SJSA1 (cell line): ENCODE measurements at regions not wholly inside any gene's neighbourhood (a gene's known extent, or its start where the extent isn't known, plus 50 kb on each side); places are given as distances from the start of the nearest gene placed in this dataset.

ENCODE experiments used
- DNase-seq, 2 experiments: peaks; one replicate each; pipeline ENCODE4 v3.0.0-alpha.2; 2015 to 2020; ENCODE audit warnings: low spot score in 2 of 2, low read depth in 1 of 2
- H3K27ac ChIP-seq: fragments of 250-450 bp; sonication (Bioruptor Pico); 2 replicates; pipeline ENCODE4 v1.5.1; 2020; ENCODE audit warnings: mild to moderate bottlenecking, moderate library complexity
- H3K27me3 ChIP-seq: fragments of 250-450 bp; sonication (Bioruptor Pico); replicated peaks from 2 replicates; pipeline ENCODE4 v1.5.1; 2020; ENCODE audit warnings: mild to moderate bottlenecking, moderate library complexity
- H3K36me3 ChIP-seq: fragments of 250-450 bp; sonication (Bioruptor Pico); 2 replicates; pipeline ENCODE4 v1.5.1; 2020; ENCODE audit warnings: mild to moderate bottlenecking
- H3K4me1 ChIP-seq: fragments of 250-450 bp; sonication (Bioruptor Pico); replicated peaks from 2 replicates; pipeline ENCODE4 v1.6.1; 2021; ENCODE audit warnings: mild to moderate bottlenecking
- H3K4me3 ChIP-seq: fragments of 250-450 bp; sonication (Bioruptor Pico); 2 replicates; pipeline ENCODE4 v1.5.1; 2020; ENCODE audit warnings: mild to moderate bottlenecking
- H3K9me3 ChIP-seq: fragments of 250-450 bp; sonication (Bioruptor Pico); replicated peaks from 2 replicates; pipeline ENCODE4 v1.5.1; 2020; ENCODE audit warnings: mild to moderate bottlenecking

DNA sequence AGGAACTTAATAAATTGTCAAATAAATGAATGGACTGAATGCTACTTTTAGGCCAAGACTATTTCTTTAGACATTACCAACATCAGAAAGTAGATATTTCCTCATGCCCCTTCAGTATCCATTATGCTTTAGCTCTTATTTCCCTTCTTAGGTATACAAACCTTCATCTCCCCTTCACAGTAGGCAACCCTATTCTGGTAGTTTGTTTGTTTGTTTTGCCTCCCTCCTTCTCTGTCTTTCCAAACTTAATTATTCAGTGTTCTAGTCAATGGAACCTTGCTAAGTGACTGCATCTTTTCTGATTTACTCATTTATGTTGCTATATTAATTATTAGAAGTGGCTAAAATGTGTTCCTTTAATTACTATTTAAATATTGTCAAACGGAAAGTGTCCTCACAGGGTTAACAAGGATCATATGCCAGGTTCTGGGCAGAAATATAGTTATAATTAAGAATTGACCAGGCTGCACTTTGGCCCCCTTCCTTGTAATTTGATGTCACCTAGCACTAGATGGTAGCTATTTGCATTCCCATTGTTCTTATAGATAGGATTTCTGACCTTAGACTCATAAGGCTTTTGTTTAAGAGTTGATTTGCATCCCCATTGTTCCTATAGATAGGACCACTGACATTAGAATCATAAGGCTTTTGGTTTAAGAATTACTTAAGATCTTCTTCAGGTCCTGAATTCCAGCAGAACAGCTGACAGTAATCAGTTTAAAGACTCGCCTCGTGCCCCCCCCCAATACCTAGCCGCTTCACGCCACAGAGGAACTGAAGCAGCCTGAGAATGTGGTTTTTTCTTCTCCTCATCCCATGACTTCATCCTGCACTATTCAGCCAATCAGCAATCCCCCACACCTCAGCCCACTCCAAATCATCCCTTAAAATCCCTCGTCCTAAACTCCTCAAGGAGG lies 84.4 kb upstream of the NUDT12 start:
- H3K27ac ChIP-seq: no peak overlapping the region
- H3K27me3 ChIP-seq: no peaks in the 10 kb centered on the region; the same call in 1 of the 2 replicates
- no peaks in the 10 kb centered on the region for H3K36me3 ChIP-seq
- no peaks in the 10 kb centered on the region for H3K4me1 ChIP-seq
- no peak overlapping the region for H3K4me3 ChIP-seq
- DNase-seq: no peak
- H3K9me3 ChIP-seq: no peaks in the 10 kb centered on the region

DNA sequence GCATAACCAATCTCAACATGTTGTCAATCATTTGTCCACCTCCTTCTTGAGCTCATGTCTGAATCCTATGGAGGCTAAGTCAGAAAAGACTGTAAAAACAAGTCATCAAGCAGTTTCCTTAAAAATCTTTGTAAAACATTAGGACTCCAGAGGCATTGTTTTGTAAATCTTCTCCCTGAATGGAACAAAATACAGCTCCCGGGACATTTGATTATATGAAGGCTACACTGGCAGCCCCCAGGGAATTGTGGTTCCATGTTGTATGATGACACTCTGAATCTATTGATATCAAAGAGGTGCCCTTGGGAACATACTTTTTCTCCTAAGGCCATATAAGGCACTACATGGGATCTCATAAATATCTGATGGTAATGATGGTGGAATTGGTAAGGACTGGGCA lies 83.2 kb upstream of the NUDT12 start:
- H3K4me1 ChIP-seq: no peaks in the 10 kb centered on the region
- no peaks in the 10 kb centered on the region; the same call in 1 of the 2 replicates for H3K27me3 ChIP-seq
- no peak for DNase-seq
- no peak overlapping the region for H3K4me3 ChIP-seq
- H3K36me3 ChIP-seq: no peaks in the 10 kb centered on the region
- H3K9me3 ChIP-seq: no peaks in the 10 kb centered on the region
- no peak overlapping the region for H3K27ac ChIP-seq

DNA sequence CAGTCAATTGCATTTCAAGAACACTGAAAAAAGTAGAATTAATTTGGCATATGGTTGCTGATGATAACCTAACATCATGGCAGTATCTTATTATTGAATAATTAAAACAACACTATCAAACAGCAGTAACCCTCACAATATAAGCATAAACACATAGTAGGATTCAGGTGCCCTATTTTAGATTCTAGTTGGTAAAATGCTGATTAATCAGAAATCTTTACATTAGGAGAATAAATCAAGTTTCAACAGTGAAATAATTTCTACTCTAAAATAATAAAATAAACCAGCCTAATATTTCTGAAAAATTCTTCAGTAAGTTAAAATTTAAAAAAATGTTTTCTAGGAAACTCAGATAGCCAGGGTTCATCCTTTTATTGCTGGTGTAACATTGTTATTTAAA lies 76.4 kb upstream of the NUDT12 start:
- no peak for DNase-seq
- no peaks in the 10 kb centered on the region for H3K36me3 ChIP-seq
- H3K4me1 ChIP-seq: no peaks in the 10 kb centered on the region
- H3K27me3 ChIP-seq: no peaks in the 10 kb centered on the region
- no peak overlapping the region for H3K27ac ChIP-seq
- no peak overlapping the region for H3K4me3 ChIP-seq
- no peaks in the 10 kb centered on the region for H3K9me3 ChIP-seq

DNA sequence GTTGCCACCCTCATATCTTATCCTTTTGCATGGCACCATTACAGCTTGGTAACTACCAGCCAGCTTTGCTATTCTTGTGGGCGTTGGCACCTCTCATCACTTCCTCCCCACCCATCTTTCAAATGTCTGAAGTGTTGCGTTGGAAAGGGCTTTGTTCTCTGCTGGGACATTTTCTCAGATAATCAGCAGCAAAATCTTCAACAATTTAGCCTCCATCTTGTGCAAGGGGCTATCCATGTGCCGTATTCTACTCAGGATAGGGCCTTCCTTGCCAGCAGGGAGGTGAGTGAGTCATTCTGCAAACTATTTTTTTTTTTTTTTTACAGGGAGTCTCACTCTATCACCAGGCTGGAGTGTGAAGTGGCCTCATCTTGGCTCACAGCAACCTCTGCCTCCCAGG lies 62.1 kb upstream of the NUDT12 start:
- Histone ChIP-seq H3K4me1 (no peaks in the 10 kb centered on the region), H3K36me3 (no peaks in the 10 kb centered on the region), H3K27me3 (no peaks in the 10 kb centered on the region), H3K9me3 (no peaks in the 10 kb centered on the region), H3K27ac (no peak overlapping the region), H3K4me3 (no peak overlapping the region)
- no peak for DNase-seq

DNA sequence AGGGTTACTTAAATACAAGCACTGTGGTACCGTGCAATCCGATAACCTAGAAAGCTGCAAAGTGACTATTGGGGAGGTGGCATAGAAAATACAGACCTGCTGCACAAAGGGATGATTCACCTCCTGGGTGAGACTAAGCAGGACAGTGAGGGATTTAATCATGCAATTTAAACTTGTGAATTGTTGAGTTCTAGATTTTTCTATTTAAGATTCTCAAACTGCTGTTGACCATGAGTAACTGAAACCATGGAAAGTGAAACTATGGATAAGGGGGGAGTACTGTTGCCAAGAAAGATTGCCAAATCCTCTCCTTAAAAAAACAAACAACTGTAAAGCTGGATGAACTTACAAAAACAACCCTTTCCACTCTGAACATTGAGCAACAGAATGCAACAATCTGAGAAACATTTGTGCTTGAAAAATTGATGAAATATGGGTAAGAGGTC lies 61.5 kb upstream of the NUDT12 start:
- Histone ChIP-seq H3K4me1 (no peaks in the 10 kb centered on the region), H3K36me3 (no peaks in the 10 kb centered on the region), H3K27me3 (no peaks in the 10 kb centered on the region), H3K27ac (no peak overlapping the region), H3K9me3 (no peaks in the 10 kb centered on the region), H3K4me3 (no peak overlapping the region)
- no peak for DNase-seq

DNA sequence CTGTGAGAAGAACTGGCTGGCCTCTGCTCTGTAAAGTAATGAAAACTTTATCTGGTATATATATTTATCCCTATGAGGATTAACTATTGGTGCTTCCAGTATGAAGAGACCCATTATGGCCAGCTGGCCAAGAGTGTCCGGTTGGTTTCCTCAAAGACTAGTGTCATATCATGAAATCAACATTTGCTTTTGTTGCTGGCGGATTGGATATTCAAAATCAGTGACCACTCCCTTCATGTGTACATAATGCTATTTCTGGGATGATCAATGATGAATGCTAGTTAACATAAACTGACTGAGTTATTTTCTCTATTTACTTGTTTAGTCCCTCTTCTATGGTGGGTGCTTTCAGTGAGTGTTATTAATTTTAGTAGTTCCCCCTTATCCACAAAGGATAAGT lies 60.8 kb upstream of the NUDT12 start:
- no peak for DNase-seq
- no peaks in the 10 kb centered on the region for H3K9me3 ChIP-seq
- no peak overlapping the region for H3K27ac ChIP-seq
- no peaks in the 10 kb centered on the region for H3K27me3 ChIP-seq
- no peaks in the 10 kb centered on the region for H3K4me1 ChIP-seq
- no peak overlapping the region for H3K4me3 ChIP-seq
- no peaks in the 10 kb centered on the region for H3K36me3 ChIP-seq

DNA sequence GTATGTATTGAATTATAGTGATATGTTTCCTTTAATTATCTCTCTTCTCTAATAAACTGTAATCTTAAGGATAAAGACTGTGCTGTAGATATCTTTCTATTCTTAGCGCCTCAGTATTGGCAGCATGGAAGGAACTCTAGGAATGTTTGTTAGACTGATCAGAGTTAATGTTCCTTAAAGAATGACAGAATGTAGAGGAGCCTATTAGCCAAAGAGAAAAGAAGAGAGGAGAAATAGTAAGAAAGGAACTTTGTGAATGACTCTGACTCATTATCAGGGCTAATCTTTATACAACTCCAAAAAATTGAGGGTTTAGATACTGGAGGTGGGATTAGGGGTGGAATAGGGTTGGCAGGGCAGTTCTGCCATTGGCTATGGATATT lies 59.0 kb upstream of the NUDT12 start:
- no peak for DNase-seq

DNA sequence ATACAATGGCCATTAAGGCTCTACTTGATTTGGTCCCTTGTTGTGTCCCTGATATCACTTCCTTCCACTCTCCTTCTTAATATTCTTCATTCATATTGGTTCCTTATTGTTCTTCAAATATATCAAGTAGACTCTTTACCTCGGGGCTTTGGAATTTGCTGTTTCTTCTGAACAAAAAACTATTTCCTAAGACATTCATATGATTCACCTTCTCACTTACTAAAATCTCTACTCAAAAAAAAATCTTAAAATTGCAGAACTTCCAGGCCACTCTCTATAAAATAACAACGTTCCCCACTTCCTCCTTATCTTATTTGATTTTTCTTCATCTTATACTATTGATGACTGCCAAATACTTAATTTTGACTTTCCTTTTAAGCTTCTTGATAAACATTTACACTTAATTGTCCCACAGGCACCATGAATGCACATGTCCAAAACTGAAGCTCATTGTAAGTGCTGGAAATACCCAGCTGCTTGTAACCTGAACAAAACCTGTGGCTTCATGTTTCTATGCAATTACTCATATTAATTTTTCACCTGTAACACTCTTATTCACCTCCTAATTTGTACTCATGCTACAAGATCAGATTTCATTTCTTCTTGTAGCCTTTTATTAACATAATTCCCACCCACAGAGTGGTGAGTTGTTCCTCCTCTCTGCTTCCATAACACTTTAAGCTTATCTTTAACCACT lies 58.4 kb upstream of the NUDT12 start:
- Histone ChIP-seq H3K4me1 (no peaks in the 10 kb centered on the region), H3K9me3 (no peaks in the 10 kb centered on the region), H3K36me3 (no peaks in the 10 kb centered on the region), H3K27ac (no peak overlapping the region), H3K27me3 (no peaks in the 10 kb centered on the region), H3K4me3 (no peak overlapping the region)
- DNase-seq: no peak

More for the DNA sequence above, 59.0 kb upstream of the NUDT12 start:
- no peaks in the 10 kb centered on the region for H3K27me3 ChIP-seq
- H3K27ac ChIP-seq: no peak overlapping the region
- no peaks in the 10 kb centered on the region for H3K9me3 ChIP-seq
- H3K4me3 ChIP-seq: no peak overlapping the region
- H3K36me3 ChIP-seq: no peaks in the 10 kb centered on the region
- H3K4me1 ChIP-seq: no peaks in the 10 kb centered on the region

DNA sequence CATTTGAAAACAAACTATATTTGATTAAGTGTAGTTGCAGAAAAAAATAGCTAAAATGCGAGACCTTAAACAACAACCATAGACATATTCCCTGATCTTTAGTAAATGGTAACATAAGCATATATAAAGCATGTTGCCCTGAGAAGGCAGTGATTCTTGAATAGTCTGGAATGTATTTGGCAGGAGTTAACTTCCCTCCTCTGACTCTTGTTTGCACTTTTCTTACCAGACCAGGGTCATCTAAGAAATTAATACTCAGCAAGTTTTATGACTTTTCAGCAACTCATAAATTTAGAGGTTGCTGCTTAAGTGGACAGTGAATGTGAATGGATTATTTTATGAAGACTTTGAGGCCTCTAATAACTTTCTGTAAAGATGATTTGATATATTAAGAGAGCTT lies 55.3 kb upstream of the NUDT12 start:
- Histone ChIP-seq H3K27ac (no peak overlapping the region), H3K4me3 (no peak overlapping the region), H3K4me1 (no peaks in the 10 kb centered on the region), H3K9me3 (no peaks in the 10 kb centered on the region), H3K27me3 (no peaks in the 10 kb centered on the region), H3K36me3 (no peaks in the 10 kb centered on the region)
- DNase-seq: no peak

DNA sequence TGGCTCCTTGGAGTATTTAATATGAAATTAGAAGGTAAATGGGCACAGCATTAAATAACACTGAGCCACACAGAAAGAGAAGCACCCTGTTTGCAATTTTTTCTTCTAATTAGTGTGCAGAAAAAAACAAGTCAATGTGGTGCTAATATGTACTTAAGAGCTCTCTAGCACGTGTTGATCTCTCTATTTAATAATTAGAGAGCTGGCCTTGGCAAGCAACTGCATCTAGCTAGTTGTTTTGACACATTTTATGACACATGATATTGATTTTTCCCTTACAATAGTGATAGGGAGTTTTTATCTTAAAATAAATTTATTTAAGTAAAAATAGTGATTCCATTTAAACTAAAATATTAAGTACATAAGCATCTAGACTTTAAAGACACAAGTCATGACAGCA lies 54.5 kb upstream of the NUDT12 start:
- no peak for DNase-seq
- no peak overlapping the region for H3K27ac ChIP-seq
- no peaks in the 10 kb centered on the region for H3K27me3 ChIP-seq
- no peaks in the 10 kb centered on the region for H3K4me1 ChIP-seq
- H3K4me3 ChIP-seq: no peak overlapping the region
- H3K9me3 ChIP-seq: no peaks in the 10 kb centered on the region
- H3K36me3 ChIP-seq: no peaks in the 10 kb centered on the region

DNA sequence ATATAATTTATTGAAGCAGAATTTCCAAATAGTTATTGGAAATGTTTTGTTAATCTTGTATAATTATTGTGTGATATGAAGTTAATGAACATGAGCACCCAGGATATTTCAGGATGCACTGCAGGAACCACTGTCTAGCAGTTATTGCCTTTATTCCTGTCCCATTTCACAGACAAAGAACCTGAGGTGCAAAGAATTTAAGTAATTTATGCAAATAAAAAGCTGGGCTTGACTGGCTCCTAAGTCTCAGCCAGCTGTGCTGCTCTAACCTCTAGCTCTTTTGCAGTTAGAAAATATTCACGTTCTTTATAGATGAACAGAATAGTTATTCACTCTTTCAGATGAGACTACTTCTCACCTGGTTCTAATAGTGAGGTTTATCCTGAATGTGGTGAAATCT lies 50.0 kb upstream of the NUDT12 start:
- H3K36me3 ChIP-seq: no peaks in the 10 kb centered on the region
- no peak overlapping the region for H3K27ac ChIP-seq
- no peaks in the 10 kb centered on the region for H3K9me3 ChIP-seq
- H3K4me1 ChIP-seq: no peaks in the 10 kb centered on the region
- H3K27me3 ChIP-seq: no peaks in the 10 kb centered on the region
- no peak overlapping the region for H3K4me3 ChIP-seq
- no peak for DNase-seq
